ENCODE measurements at regions not wholly inside any gene's neighbourhood (a gene's known extent, or its start where the extent isn't known, plus 50 kb on each side); places are given as distances from the start of the nearest gene placed in this dataset.

DNA sequence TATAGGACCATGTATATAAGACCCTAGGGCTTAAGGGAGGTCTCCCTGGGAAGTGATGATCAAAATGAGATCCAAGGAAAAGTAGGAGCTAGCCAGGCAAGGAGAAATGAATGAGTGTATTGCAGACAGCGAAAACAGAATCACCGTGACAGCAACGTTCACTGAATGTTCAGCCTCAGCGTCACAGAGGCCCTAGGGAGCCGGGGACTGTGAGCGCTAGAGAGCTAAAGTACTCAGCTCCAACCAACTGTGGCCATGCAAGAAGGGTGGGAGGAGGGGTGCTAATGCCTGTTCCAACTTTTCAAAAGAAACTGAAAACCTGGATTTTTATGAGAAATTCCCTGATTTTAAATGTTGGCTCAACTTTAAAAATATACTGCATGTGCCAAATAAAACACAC lies 105.5 kb upstream of the CCND2 start:
- Histone ChIP-seq H3K9me3 (ENCODE audit: control insufficient read depth in 1 of 2, insufficient read depth in 1 of 2, low read length in 2 of 2) (no peaks in the 10 kb centered on the region), H3K27me3 (ENCODE audit: control insufficient read depth in 1 of 2, insufficient read depth in 2 of 2, low read length in 2 of 2) (no peaks in the 10 kb centered on the region), H3K4me1 (ENCODE audit: insufficient read depth, low read length) (peaks cover 14% of the 10 kb centered on the region), H3K27ac (ENCODE audit: low read depth in 1 of 2, low read length in 2 of 2) (no peak overlapping the region), H3K4me3 (ENCODE audit: low read length) (no peak overlapping the region), H3K36me3 (ENCODE audit: insufficient read depth, low read length) (no peaks in the 10 kb centered on the region)
- Mint-ChIP-seq H3K36me3 (ENCODE audit: low read depth) (no peaks in the 10 kb centered on the region), H3K4me1 (ENCODE audit: low read depth) (peaks cover 19% of the 10 kb centered on the region), H3K9me3 (no peaks in the 10 kb centered on the region), H3K27ac (no peak overlapping the region), H3K4me3 (no peak overlapping the region), H3K27me3 (no peaks in the 10 kb centered on the region)
- CTCF ChIA-PET = no interaction called here
- ATAC-seq (ENCODE audit: poor library complexity) (no peak), DNase-seq (no peak)
- TF ChIP-seq, protein P1, sequence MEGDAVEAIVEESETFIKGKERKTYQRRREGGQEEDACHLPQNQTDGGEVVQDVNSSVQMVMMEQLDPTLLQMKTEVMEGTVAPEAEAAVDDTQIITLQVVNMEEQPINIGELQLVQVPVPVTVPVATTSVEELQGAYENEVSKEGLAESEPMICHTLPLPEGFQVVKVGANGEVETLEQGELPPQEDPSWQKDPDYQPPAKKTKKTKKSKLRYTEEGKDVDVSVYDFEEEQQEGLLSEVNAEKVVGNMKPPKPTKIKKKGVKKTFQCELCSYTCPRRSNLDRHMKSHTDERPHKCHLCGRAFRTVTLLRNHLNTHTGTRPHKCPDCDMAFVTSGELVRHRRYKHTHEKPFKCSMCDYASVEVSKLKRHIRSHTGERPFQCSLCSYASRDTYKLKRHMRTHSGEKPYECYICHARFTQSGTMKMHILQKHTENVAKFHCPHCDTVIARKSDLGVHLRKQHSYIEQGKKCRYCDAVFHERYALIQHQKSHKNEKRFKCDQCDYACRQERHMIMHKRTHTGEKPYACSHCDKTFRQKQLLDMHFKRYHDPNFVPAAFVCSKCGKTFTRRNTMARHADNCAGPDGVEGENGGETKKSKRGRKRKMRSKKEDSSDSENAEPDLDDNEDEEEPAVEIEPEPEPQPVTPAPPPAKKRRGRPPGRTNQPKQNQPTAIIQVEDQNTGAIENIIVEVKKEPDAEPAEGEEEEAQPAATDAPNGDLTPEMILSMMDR (IDR thresholded peaks at IDR 0.05) = no peak
- POLR2A ChIA-PET = no interaction called here
- intact Hi-C loops (cut with DNase I, micrococcal nuclease) = no loop called here

DNA sequence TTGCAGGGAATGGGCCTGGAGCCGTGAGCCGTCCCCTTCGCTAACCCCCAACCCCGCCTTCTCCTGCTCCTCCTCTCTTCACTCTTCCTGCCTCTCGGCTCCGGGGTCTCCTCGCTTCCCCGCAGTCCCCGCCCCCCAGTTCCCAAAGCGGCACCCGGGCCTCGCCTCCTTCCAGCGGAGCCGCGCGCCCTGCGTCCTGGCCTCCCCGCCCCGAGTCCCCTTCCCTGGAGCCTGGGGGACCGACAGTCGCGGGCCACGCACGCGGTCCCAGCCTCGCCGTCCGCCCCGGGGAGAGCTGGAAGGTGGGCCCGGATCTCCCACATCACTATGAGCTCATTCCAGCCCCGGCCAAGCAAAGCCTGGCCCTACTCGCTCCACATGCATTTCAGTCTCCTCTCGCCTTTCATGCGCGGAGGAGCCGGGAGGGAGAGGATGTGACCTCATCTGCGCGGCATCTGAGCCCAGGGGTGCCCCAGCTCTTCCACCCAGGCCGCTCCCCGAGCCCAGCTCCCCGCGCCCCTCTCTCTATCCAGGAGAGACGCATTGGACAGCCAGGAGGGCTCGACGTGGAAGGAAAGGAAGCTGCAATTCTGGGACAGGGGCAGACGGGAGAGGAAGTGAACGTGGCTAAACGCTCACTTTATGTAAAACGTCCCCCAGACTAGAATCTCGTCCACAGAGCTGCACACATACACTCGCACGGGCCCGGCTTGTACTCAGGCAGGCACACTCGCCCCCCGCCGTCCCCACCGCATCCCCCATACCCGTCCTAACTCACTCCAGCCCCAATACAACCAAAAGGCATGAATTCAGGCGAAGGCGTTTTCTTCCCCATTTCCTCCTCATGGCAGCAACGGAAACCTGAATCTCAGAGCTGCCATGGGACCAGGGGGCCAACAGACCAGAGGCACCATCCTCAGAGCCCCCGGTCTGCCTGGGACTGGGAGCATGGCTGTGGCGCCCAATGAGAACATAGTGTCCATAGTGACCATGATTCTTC lies 108.7 kb upstream of the CCND2 start:
- intact Hi-C loops (cut with DNase I, micrococcal nuclease) = no loop called here
- Mint-ChIP-seq H3K4me1 (ENCODE audit: low read depth) (peaks cover 19% of the 10 kb centered on the region), H3K4me3 (peak overlapping the region; percentile 92), H3K36me3 (ENCODE audit: low read depth) (no peaks in the 10 kb centered on the region), H3K27me3 (no peaks in the 10 kb centered on the region), H3K9me3 (no peaks in the 10 kb centered on the region), H3K27ac (peak overlapping the region; percentile 83)
- ChIA-PET POLR2A (interaction anchor here (0.8 to 2.7 kb wide), 13 partner anchors 9 to 291 kb away, joined by 3 to 23 read pairs (median 7); partner anchors contain the start of genes CCND2 and PARP11), CTCF (interaction anchor here (1.0 to 2.8 kb wide), 6 partner anchors 21 to 280 kb away, joined by 3 to 9 read pairs (median 4); no protein-coding TSS in a partner anchor)
- DNase-seq (peak in 13 of 14 experiments; percentile 33 to 75 (median 45)), ATAC-seq (ENCODE audit: poor library complexity) (peak; percentile 96)
- no peaks in the 10 kb centered on the region for H3K27me3 ChIP-seq (ENCODE audit: control insufficient read depth in 1 of 2, insufficient read depth in 2 of 2, low read length in 2 of 2)
- peak overlapping the region; percentile 66 for H3K4me3 ChIP-seq (ENCODE audit: low read length)
- TF ChIP-seq, protein P1 (IDR thresholded peaks at IDR 0.05) = no peak
- H3K27ac ChIP-seq (ENCODE audit: low read depth in 1 of 2, low read length in 2 of 2) = peak overlapping the region in 1 of 2 donors; percentile 18
- peaks cover 14% of the 10 kb centered on the region for H3K4me1 ChIP-seq (ENCODE audit: insufficient read depth, low read length)
- H3K9me3 ChIP-seq (ENCODE audit: control insufficient read depth in 1 of 2, insufficient read depth in 1 of 2, low read length in 2 of 2) = no peaks in the 10 kb centered on the region
- no peaks in the 10 kb centered on the region for H3K36me3 ChIP-seq (ENCODE audit: insufficient read depth, low read length)

DNA sequence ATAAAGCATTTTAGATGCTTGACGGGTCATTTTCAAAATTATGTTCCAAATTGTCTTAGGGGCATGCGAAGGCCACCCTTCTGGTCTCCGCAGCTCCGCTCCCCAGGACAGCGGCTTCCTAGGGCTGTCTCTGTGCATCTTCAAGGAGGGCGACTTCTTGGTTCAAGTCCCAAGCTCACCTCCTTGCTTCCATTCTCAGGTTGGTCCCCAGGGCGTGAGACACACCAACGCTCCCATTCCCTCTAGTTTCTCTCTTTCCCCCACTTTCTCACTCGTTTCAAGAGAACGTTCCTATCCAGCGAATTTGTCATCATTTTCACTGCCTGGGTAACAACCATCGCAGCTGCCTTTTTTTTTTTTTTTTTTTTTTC lies 109.4 kb upstream of the CCND2 start:
- no peaks in the 10 kb centered on the region for H3K36me3 Mint-ChIP-seq (ENCODE audit: low read depth)
- H3K4me3 ChIP-seq (ENCODE audit: low read length) = peak overlapping the region; percentile 66
- TF ChIP-seq, protein P1 (IDR thresholded peaks at IDR 0.05) = no peak
- no peaks in the 10 kb centered on the region for H3K9me3 Mint-ChIP-seq
- peak overlapping the region; percentile 92 for H3K4me3 Mint-ChIP-seq
- intact Hi-C loops (cut with DNase I, micrococcal nuclease) = no loop called here
- DNase-seq = no peak
- no peaks in the 10 kb centered on the region for H3K27me3 Mint-ChIP-seq
- no peaks in the 10 kb centered on the region for H3K9me3 ChIP-seq (ENCODE audit: control insufficient read depth in 1 of 2, insufficient read depth in 1 of 2, low read length in 2 of 2)
- ChIA-PET POLR2A (interaction anchor here (0.9 to 2.7 kb wide), 8 partner anchors 8 to 109 kb away, joined by 3 to 23 read pairs (median 8); partner anchors contain the start of gene CCND2), CTCF (interaction anchor here (1.1 to 2.8 kb wide), 5 partner anchors 17 to 279 kb away, joined by 3 to 9 read pairs (median 4); no protein-coding TSS in a partner anchor)
- no peak for ATAC-seq (ENCODE audit: poor library complexity)
- H3K4me1 Mint-ChIP-seq (ENCODE audit: low read depth) = peaks cover 19% of the 10 kb centered on the region
- H3K27ac Mint-ChIP-seq = peak overlapping the region; percentile 18
- H3K27me3 ChIP-seq (ENCODE audit: control insufficient read depth in 1 of 2, insufficient read depth in 2 of 2, low read length in 2 of 2) = no peaks in the 10 kb centered on the region
- no peak overlapping the region for H3K27ac ChIP-seq (ENCODE audit: low read depth in 1 of 2, low read length in 2 of 2)
- no peaks in the 10 kb centered on the region for H3K36me3 ChIP-seq (ENCODE audit: insufficient read depth, low read length)
- peaks cover 14% of the 10 kb centered on the region for H3K4me1 ChIP-seq (ENCODE audit: insufficient read depth, low read length)
